ENCODE measurements at regions not wholly inside any gene's neighbourhood (a gene's known extent, or its start where the extent isn't known, plus 50 kb on each side); places are given as distances from the start of the nearest gene placed in this dataset.

- no peaks in the 10 kb centered on the region for H3K27me3 Mint-ChIP-seq (ENCODE audit: low read depth)
- no peak for TF ChIP-seq CTCF (IDR thresholded peaks at IDR 0.05; ENCODE audit: unreplicated experiment in 3 of 3)
- H3K4me1 Mint-ChIP-seq: peaks cover 5% of the 10 kb centered on the region
- no peak overlapping the region for H3K4me3 Mint-ChIP-seq
- H3K9me3 Mint-ChIP-seq: no peaks in the 10 kb centered on the region
- H3K36me3 Mint-ChIP-seq (ENCODE audit: low read depth): no peaks in the 10 kb centered on the region
- no peak overlapping the region for H3K27ac Mint-ChIP-seq
Observed at GRCh38 chr15:66860844-66861243, 158.8 kb downstream of the SMAD6 start.

DNA sequence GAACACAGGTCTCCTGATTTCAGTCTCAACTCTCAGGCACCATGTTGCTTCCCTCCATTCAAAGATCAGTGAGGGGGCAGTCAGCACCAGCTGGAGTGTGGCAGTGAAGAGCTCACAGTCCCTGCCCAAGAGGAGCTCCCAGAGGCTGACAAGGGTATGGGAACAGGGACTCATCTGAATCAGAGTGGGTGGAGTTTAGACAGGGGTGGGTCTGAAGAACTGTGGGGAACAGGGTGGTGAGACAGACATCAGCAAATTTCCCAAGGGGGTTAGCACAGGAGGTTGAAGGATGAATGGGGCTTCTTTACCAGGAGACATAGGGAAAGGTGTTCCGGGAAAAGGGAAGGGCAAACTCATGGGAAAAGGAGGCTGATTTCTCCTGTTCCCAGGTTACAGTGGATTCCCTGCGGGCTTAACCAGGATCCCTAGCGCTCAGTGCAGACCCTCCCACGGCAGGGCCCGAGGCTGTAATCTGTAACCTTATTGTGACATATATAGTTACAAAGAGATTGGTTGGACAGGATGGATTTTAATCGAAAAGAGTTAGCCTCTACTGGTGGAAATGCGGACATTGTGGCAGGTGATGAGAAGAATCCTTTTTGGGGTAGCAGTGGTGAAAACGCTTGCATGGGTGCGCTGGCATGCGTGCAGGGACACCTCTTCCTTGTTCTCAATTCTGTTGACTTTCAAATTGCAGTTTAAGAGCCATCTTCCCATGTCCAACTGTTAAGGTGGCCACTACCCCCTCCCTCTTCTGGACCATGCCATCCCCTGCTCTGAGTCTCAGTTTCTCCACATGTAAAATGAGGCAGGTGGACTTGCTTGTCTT lies 160.3 kb downstream of the SMAD6 start:
- TF ChIP-seq CTCF (IDR thresholded peaks at IDR 0.05; ENCODE audit: unreplicated experiment in 3 of 3): no peak
- H3K9me3 Mint-ChIP-seq: no peaks in the 10 kb centered on the region
- no peaks in the 10 kb centered on the region for H3K36me3 Mint-ChIP-seq (ENCODE audit: low read depth)
- no peaks in the 10 kb centered on the region for H3K27me3 Mint-ChIP-seq (ENCODE audit: low read depth)
- no peak overlapping the region for H3K4me3 Mint-ChIP-seq
- H3K4me1 Mint-ChIP-seq: peaks cover 5% of the 10 kb centered on the region
- no peak overlapping the region for H3K27ac Mint-ChIP-seq

DNA sequence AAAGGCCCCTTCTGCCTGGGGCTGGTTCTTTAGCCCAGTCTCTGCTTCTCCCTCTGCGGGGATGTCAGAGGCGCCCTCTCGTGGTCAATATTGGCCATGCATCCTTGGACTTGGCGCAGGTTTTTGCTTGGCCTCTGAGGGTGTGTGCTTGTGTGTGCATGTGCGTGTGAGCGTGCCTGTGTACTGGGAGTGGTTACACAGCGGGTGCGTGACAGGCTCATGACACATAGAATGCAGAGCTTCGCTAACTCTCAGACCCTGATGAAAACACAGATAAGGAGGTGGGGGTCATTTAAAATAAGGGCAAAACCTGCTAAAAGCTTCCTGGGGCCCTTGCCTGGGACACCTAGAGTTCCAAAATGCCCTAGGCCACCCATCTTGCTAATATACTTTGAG lies 160.9 kb downstream of the SMAD6 start:
- TF ChIP-seq CTCF (IDR thresholded peaks at IDR 0.05; ENCODE audit: unreplicated experiment in 3 of 3): peak; percentile 85 to 90 (median 89)
- H3K4me1 Mint-ChIP-seq: peaks cover 5% of the 10 kb centered on the region
- H3K9me3 Mint-ChIP-seq: no peaks in the 10 kb centered on the region

DNA sequence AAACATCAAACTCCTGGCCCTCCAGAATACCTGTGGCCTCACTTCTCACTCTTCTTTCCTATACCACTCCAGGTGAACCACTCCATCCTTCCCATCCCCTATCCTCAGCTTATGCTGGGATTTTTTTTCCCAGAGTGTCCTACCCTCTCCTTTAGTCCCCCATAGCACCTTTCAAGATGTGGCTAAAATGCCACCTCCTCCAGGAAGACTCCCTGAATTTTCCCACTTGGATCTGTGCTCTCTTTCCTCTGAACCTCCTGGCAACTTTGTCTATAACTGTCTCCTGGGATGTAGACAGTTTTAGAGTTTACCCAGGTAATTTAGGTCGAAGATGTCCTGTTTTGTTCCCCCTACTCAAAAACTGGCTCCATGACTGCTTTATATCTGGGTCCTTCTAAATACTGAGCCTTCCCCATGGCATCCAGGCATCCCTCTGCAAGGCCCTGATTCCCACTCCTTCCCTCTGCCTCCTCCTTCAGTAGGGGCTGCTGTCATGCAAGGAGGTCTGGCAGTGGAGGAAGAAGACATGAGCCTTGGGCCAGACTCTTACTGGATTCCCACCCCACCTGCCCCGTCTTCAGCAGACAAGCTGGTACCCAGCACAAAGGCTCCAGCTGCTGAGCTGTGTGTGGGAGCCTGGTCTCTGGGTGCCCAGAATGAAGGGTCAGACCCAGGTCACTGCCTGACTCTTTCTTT lies 161.5 kb downstream of the SMAD6 start:
- H3K4me1 Mint-ChIP-seq: peaks cover 5% of the 10 kb centered on the region
- no peaks in the 10 kb centered on the region for H3K27me3 Mint-ChIP-seq (ENCODE audit: low read depth)
- no peak overlapping the region for H3K27ac Mint-ChIP-seq
- no peaks in the 10 kb centered on the region for H3K36me3 Mint-ChIP-seq (ENCODE audit: low read depth)
- H3K9me3 Mint-ChIP-seq: no peaks in the 10 kb centered on the region
- H3K4me3 Mint-ChIP-seq: no peak overlapping the region
- TF ChIP-seq CTCF (IDR thresholded peaks at IDR 0.05; ENCODE audit: unreplicated experiment in 3 of 3): no peak

More for the DNA sequence above, 160.9 kb downstream of the SMAD6 start:
- Mint-ChIP-seq H3K27ac (no peak overlapping the region), H3K4me3 (no peak overlapping the region), H3K27me3 (ENCODE audit: low read depth) (no peaks in the 10 kb centered on the region), H3K36me3 (ENCODE audit: low read depth) (no peaks in the 10 kb centered on the region)

DNA sequence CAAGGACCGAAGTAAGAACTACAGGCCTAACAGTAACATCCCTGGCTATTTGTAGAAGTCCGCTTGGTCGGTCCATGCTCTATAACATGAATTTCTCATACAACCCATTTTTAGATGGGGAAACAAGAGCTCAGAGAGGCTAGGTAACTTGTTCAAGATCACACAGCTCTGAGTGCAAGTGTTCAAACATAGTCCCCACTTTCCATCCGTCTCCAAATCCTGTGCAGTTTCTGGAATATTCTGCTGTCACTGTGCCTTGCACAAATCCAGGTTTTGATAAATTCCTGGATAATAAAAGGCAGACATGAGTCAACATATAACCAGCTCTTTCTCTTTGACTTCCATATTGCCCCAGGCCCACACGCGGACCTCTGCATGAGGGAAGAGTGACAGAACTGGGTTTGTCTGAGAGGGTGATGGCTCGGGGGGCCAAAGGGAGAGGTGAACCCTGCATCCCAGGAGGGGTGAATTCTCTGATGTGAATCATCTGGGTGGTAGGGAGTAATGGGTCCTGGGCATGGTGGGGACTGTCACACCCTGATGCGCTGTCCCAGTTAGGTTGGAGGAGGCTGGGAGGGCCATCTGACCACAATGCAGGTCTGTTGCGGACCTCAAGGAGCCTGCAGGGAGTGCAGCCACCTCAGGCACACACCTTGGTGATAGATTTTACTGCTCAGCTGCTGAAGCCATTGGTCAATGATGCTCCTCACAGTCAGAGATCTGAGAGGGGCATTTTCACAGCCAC lies 162.2 kb downstream of the SMAD6 start:
- no peak overlapping the region for H3K4me3 Mint-ChIP-seq
- no peaks in the 10 kb centered on the region for H3K27me3 Mint-ChIP-seq (ENCODE audit: low read depth)
- no peaks in the 10 kb centered on the region for H3K9me3 Mint-ChIP-seq
- H3K4me1 Mint-ChIP-seq: peaks cover 5% of the 10 kb centered on the region
- no peaks in the 10 kb centered on the region for H3K36me3 Mint-ChIP-seq (ENCODE audit: low read depth)
- no peak overlapping the region for H3K27ac Mint-ChIP-seq
- no peak for TF ChIP-seq CTCF (IDR thresholded peaks at IDR 0.05; ENCODE audit: unreplicated experiment in 3 of 3)
